SJCRH30 (cell line): ENCODE measurements at regions not wholly inside any gene's neighbourhood (a gene's known extent, or its start where the extent isn't known, plus 50 kb on each side); places are given as distances from the start of the nearest gene placed in this dataset.

ENCODE experiments used
- DNase-seq, 2 experiments: peaks; one replicate each; pipeline ENCODE4 v3.0.0-alpha.2; 2015 to 2020
- H3K27ac ChIP-seq: fragments of 250-450 bp; sonication (Bioruptor Pico); 2 replicates; pipeline ENCODE4 v1.5.1; 2020; ENCODE audit warnings: mild to moderate bottlenecking, moderate library complexity
- H3K27me3 ChIP-seq: fragments of 250-450 bp; sonication (Bioruptor Pico); 2 replicates; pipeline ENCODE4 v1.5.1; 2020; ENCODE audit warnings: mild to moderate bottlenecking, moderate library complexity
- H3K36me3 ChIP-seq: fragments of 250-450 bp; sonication (Bioruptor Pico); 2 replicates; pipeline ENCODE4 v1.5.1; 2020; ENCODE audit warnings: mild to moderate bottlenecking, moderate library complexity
- H3K4me1 ChIP-seq: fragments of 250-450 bp; sonication (Bioruptor Pico); 2 replicates; pipeline ENCODE4 v1.5.1; 2020; ENCODE audit warnings: mild to moderate bottlenecking, moderate library complexity
- H3K4me3 ChIP-seq: fragments of 250-450 bp; sonication (Bioruptor Pico); 2 replicates; pipeline ENCODE4 v1.5.1; 2020; ENCODE audit warnings: mild to moderate bottlenecking, moderate library complexity
- H3K9me3 ChIP-seq: fragments of 250-450 bp; sonication (Bioruptor Pico); replicated peaks from 2 replicates; pipeline ENCODE4 v1.5.1; 2020; ENCODE audit warnings: mild to moderate bottlenecking, moderate library complexity

- DNase-seq = no peak
- Histone ChIP-seq H3K27me3 (no peaks in the 10 kb centered on the region), H3K27ac (no peak overlapping the region), H3K36me3 (no peaks in the 10 kb centered on the region), H3K9me3 (no peaks in the 10 kb centered on the region), H3K4me1 (no peaks in the 10 kb centered on the region), H3K4me3 (no peak overlapping the region)
Measured at GRCh38 chr5:54829676-54830535, 155.5 kb downstream of the ESM1 start.

GRCh38 chr5:54829102-54829501 is 156.3 kb downstream of the ESM1 start:
- H3K4me3 ChIP-seq = no peak overlapping the region
- H3K27ac ChIP-seq = no peak overlapping the region
- H3K27me3 ChIP-seq = no peaks in the 10 kb centered on the region
- H3K36me3 ChIP-seq = no peaks in the 10 kb centered on the region
- no peaks in the 10 kb centered on the region for H3K4me1 ChIP-seq
- no peaks in the 10 kb centered on the region for H3K9me3 ChIP-seq
- DNase-seq = no peak

DNA sequence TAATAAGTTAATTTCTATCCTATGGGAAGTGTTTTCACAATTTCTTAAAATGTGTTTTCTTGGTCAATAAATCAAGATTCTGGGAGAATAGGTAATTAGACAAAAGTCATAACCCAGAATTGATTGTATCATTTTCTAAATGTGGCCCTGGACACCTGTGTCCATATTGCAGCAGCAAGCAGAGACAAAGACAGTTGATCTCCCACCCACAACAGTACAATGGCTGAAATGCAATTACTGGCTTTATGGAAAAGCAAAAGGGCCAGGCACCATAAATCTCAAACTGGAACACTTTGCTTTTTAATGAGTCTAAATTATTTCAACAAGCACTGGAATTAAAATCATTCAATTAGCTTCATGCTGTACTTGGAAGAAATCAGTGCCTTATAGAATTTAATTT is 157.2 kb downstream of the ESM1 start:
- H3K4me3 ChIP-seq = no peak overlapping the region
- H3K9me3 ChIP-seq = no peaks in the 10 kb centered on the region
- no peaks in the 10 kb centered on the region for H3K36me3 ChIP-seq
- H3K27me3 ChIP-seq = no peaks in the 10 kb centered on the region
- H3K4me1 ChIP-seq = no peaks in the 10 kb centered on the region
- DNase-seq = no peak
- no peak overlapping the region for H3K27ac ChIP-seq

DNA sequence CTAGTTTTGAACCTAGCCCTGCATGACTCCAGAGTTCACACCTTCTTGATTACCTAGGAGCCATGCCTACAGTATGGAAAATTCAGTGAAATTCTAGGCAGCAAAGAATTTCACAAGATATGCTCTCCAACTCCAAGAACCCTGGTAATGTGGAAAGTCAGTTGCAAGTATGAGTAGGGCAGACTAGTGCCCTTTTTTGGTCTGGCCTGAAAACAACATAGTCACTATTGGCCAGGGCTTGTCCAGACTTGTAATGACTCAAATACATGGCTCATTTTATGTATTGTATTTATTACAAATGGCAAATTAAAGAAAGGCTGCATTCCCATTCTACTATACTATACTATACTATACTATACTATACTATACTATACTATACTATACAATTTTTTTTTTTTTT is 160.4 kb downstream of the ESM1 start:
- Histone ChIP-seq H3K27me3 (no peaks in the 10 kb centered on the region), H3K27ac (no peak overlapping the region), H3K4me3 (no peak overlapping the region), H3K36me3 (no peaks in the 10 kb centered on the region), H3K4me1 (no peaks in the 10 kb centered on the region), H3K9me3 (no peaks in the 10 kb centered on the region)
- DNase-seq = no peak

- no peaks in the 10 kb centered on the region for H3K27me3 ChIP-seq
- H3K4me3 ChIP-seq = no peak overlapping the region
- H3K4me1 ChIP-seq = no peaks in the 10 kb centered on the region
- no peaks in the 10 kb centered on the region for H3K36me3 ChIP-seq
- no peak overlapping the region for H3K27ac ChIP-seq
- no peaks in the 10 kb centered on the region for H3K9me3 ChIP-seq
- DNase-seq = no peak
Measured at GRCh38 chr5:54823006-54823405, 162.4 kb downstream of the ESM1 start.

DNA sequence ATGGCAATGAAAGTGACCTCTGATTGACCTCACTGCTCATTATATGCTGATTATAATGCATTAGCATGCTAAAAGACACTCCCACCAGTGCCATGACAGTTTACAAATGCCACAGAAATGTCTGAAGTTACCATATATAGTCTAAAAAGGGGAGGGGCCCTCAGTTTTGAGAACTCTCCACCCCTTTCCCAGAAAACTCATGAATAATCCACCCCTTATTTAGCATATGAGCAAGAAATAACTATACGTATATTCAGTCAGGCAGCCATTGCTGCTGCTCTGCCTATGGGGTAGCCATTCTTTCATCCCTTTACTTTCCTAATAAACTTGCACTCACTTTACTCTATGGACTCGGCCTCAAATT is 163.1 kb downstream of the ESM1 start:
- Histone ChIP-seq H3K36me3 (no peaks in the 10 kb centered on the region), H3K27ac (no peak overlapping the region), H3K9me3 (no peaks in the 10 kb centered on the region), H3K27me3 (no peaks in the 10 kb centered on the region), H3K4me3 (no peak overlapping the region), H3K4me1 (no peaks in the 10 kb centered on the region)
- no peak for DNase-seq

DNA sequence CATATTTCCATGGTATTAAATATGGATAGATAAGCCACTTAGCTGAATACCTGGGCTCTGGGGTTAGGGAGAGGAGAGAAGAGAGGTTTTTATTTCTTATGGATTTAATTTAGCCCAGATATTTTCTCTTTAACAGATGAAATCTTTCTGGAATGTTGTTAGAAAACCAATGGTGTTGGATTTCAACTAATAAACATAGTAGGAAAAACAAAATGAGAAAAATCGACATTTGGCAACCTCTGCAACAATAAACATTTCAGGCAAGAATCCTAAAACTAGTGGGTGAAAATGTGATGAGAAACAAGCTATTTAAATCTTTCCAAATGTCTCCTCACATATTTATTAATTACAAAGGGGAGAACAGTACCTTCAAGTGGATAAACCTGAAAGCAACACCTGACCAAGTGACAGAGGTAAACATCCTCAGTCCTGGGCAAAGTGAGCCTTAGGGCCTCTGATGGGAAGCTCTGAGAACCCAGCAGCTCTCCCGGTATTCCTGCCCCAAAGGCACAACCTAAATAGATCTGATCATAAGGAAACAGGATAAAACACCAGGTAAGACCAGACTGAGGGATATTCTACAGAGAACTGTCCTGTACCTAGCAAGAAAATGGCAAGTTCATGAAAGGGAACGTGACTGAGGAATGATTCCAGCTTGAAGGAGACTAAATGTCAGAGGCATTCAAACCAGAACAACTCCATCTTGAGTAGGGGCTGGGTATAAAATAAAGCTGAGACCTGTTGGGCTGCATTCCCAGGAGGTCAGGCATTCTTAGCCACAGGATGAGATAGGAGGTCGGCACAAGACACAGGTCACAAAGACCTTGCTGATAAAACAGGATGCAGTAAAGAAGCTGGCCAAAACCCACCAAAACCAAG is 163.7 kb downstream of the ESM1 start:
- H3K9me3 ChIP-seq = no peaks in the 10 kb centered on the region
- no peak overlapping the region for H3K27ac ChIP-seq
- no peak overlapping the region for H3K4me3 ChIP-seq
- no peaks in the 10 kb centered on the region for H3K27me3 ChIP-seq
- no peak for DNase-seq
- H3K36me3 ChIP-seq = no peaks in the 10 kb centered on the region
- H3K4me1 ChIP-seq = no peaks in the 10 kb centered on the region

DNA sequence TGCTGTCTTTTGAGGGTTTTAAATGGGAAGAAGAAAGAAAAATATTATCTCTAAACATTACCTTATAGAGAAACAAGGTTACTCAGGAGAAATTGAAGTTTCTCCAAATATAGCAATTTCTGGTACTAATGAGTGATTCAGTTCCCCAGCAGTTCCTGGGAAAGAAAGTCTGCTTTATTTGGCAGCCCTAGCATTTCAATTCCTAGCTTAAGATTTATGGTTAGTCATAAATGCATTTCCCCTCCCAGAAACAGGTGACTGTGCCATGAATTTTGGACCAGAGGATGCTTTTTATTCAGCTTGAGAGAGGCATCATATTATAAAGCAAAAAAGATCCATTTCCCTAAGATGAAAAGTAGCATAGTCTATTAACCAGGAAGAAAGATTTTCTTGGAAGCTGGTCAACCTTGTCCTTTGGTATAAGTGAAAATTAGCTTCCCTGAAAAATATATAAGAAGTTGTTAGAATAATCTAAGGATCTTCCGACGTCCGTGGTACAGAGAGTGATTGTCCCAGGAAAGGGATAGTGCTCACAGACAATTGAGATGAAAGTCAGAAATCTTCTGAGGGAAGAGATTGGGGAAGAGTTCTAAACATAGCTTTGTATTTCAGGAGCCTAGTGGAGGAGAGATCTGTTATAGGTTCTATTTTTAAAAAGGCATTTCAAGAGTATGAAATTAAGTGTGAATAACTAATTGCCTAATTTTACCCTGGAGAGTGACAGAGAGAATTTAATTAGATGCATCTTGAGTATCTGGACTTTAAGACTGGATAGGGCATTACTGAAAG is 164.9 kb downstream of the ESM1 start:
- Histone ChIP-seq H3K27me3 (no peaks in the 10 kb centered on the region), H3K27ac (no peak overlapping the region), H3K4me3 (no peak overlapping the region), H3K36me3 (no peaks in the 10 kb centered on the region), H3K4me1 (no peaks in the 10 kb centered on the region), H3K9me3 (no peaks in the 10 kb centered on the region)
- no peak for DNase-seq

DNA sequence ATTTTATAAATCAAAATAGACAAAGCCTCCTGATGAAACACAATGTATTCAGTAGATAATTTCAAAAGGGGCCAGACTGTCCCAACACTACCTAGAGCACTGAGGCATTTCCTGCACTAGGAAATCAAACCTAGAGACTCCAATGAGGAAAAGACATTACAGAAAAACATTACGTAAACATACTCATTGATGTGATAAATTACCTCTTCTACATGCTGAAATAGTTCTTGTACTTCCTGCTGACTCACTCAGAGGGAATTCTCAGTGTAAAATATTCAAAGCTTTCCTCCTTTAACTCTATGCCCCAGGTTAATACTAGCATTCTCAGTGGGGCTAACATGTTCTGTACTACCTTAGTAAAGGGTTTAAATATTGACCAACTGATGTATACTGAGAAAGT is 178.0 kb downstream of the ESM1 start:
- Histone ChIP-seq H3K36me3 (no peaks in the 10 kb centered on the region), H3K4me1 (no peaks in the 10 kb centered on the region), H3K27me3 (no peaks in the 10 kb centered on the region), H3K27ac (no peak overlapping the region), H3K9me3 (no peaks in the 10 kb centered on the region), H3K4me3 (no peak overlapping the region)
- DNase-seq = no peak

DNA sequence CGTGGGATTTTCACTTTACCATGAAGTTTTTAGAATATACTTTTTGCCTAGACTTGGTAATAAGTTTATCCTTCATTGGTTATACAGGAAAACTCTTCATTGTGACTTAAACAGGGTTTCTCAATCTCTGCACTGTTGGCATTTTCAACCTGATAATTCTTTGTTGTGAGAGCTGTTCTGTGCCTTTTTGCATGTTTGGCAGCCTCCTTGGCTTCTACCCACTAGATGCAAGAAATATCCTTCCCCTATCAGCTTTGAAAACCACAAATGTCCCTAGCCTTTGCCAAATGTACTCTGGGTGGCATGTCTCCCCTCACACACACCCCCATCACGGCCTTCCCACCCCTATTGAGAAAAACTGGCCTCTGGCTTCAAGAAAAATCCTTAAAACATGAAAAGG is 180.9 kb downstream of the ESM1 start:
- no peak for DNase-seq
- no peak overlapping the region for H3K4me3 ChIP-seq
- no peak overlapping the region for H3K27ac ChIP-seq
- H3K4me1 ChIP-seq = no peaks in the 10 kb centered on the region
- H3K36me3 ChIP-seq = no peaks in the 10 kb centered on the region
- H3K27me3 ChIP-seq = no peaks in the 10 kb centered on the region
- no peaks in the 10 kb centered on the region for H3K9me3 ChIP-seq

DNA sequence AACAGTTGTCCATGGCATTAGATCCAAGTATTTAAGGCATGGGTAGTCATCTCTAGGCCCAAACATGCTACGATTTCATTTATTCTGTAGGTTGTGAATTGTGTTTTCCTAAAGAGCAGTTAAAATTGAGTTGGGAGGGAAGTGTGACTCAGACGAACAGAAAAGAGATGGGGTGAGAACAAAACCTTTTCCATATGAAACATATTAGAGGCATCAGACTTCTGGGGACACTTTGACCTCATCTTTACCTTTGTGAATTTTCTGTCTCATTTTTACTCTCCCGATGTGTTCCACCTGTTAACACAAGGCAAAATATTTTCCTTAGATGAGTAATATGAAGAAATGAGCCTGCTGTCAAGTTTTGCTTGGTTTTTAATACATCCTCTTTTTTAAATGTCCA is 181.3 kb downstream of the ESM1 start:
- no peak overlapping the region for H3K27ac ChIP-seq
- H3K4me3 ChIP-seq = no peak overlapping the region
- H3K27me3 ChIP-seq = no peaks in the 10 kb centered on the region
- no peaks in the 10 kb centered on the region for H3K36me3 ChIP-seq
- no peaks in the 10 kb centered on the region for H3K9me3 ChIP-seq
- H3K4me1 ChIP-seq = no peaks in the 10 kb centered on the region
- DNase-seq = no peak

GRCh38 chr5:54803471-54804011 is 181.9 kb downstream of the ESM1 start:
- no peaks in the 10 kb centered on the region for H3K36me3 ChIP-seq
- H3K4me1 ChIP-seq = no peaks in the 10 kb centered on the region
- no peak overlapping the region for H3K4me3 ChIP-seq
- DNase-seq = no peak
- H3K27ac ChIP-seq = no peak overlapping the region
- no peaks in the 10 kb centered on the region for H3K27me3 ChIP-seq
- no peaks in the 10 kb centered on the region for H3K9me3 ChIP-seq

DNA sequence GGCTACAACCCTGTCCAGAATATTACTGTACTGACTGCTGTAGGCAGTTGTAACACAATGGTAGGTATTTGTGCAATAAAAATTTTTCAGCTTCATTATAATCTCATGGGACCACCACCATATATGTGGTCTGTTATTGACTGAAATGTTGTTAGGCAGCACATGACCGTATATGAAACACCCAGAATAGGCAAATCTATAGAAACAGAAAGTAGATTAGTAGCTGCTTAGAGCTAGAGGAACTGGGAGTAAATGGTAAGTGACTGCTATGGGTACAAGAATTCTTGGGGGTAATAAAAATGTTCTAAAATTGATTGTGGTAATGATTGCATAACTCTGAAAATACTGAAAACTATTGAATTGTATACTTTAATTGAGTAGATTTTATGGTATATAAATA is 185.7 kb downstream of the ESM1 start:
- no peak overlapping the region for H3K27ac ChIP-seq
- no peaks in the 10 kb centered on the region for H3K27me3 ChIP-seq
- no peak for DNase-seq
- no peaks in the 10 kb centered on the region for H3K36me3 ChIP-seq
- H3K4me1 ChIP-seq = no peaks in the 10 kb centered on the region
- H3K9me3 ChIP-seq = no peaks in the 10 kb centered on the region
- H3K4me3 ChIP-seq = no peak overlapping the region

GRCh38 chr5:54795777-54796176 is 189.6 kb downstream of the ESM1 start:
- no peaks in the 10 kb centered on the region for H3K36me3 ChIP-seq
- no peak overlapping the region for H3K27ac ChIP-seq
- DNase-seq = no peak
- no peaks in the 10 kb centered on the region for H3K9me3 ChIP-seq
- no peaks in the 10 kb centered on the region for H3K4me1 ChIP-seq
- no peaks in the 10 kb centered on the region for H3K27me3 ChIP-seq
- no peak overlapping the region for H3K4me3 ChIP-seq

DNA sequence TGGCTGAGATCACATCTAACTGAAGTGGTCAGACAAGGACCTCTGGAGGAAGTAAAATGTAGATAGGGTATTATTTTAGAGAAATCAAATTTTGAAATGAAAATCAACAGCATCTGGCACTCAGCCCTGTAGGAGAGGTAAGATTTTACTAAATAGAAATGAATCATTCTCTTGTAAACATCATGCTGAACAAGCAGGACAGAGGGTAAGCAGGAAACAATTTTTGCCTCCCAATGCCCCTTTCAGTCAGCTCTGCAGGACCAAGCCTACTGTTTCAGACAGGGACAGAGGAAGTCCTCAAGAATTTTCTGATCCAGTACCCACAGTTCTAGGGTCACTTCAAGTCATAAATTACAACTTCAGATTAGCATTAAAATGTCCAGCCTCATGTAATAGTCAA is 190.1 kb downstream of the ESM1 start:
- no peaks in the 10 kb centered on the region for H3K9me3 ChIP-seq
- DNase-seq = no peak
- no peak overlapping the region for H3K4me3 ChIP-seq
- H3K27me3 ChIP-seq = no peaks in the 10 kb centered on the region
- H3K27ac ChIP-seq = no peak overlapping the region
- H3K36me3 ChIP-seq = no peaks in the 10 kb centered on the region
- no peaks in the 10 kb centered on the region for H3K4me1 ChIP-seq
